GM19025 (cell line): ENCODE measurements at regions not wholly inside any gene's neighbourhood (a gene's known extent, or its start where the extent isn't known, plus 50 kb on each side); places are given as distances from the start of the nearest gene placed in this dataset.

ENCODE experiments used
- ATAC-seq: cut with Tn5 transposase; IDR thresholded peaks from one replicate; pipeline ENCODE4 v1.9.1; 2021; ENCODE audit warnings: mild to moderate bottlenecking, low read depth, moderate library complexity; ENCODE audit not compliant: unreplicated experiment

DNA sequence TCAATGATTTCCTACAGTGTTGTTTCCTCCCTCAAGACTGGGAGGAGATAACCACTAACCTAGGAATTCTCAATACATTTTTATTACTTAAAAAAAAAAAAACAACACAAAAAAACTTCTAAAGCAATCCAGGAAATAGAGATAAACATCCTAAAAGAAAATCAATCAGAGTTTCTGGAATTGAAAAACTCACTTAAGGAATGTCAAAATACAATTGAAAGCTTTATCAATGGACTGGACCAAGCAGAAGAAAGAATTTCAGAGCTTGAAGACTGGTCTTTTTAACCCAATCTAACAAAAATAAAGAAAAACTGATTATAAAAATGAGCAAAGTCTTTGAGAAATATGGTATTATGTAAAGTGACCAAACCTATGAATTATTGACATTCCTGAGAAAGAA is 394.1 kb downstream of the XPNPEP1 start:
- no peak for ATAC-seq

DNA sequence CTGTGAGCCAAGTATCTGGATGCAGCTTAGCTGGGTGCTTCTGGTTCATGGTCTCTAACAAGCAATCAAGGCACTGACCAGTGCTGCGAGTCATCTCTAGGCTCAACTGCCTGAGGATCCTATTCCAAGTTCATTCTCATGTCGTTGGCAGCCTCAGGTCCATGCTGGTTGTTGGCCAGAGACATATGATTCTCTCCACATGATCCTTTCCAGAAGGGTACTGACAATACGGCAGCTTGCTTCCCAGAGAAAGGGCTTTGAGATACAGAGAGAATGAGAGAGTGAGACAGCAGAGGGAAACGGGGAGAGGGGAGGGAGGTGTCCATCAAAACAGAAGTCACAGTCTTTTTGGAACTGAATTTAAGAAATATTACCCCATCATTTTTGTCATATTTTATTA is 405.6 kb downstream of the XPNPEP1 start:
- no peak for ATAC-seq

DNA sequence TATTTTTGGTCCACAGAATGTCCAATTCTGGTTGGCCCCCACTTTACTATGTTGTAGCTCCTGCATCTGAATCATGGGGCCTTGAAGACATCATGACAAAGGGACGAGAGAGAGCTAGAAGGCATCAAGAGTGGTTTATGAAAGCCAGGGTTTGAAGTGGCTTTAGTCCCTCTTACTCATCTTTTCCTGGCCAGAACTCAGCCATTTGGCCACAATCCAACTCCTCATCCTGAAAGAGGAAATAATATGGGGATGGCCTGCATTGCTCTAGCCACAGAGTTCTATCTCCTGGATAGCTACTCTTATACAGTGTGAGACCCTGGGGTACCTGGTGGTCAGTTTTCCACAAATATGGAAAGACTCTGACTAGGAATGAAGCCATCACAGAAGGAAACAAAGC is 418.9 kb downstream of the XPNPEP1 start:
- no peak for ATAC-seq

DNA sequence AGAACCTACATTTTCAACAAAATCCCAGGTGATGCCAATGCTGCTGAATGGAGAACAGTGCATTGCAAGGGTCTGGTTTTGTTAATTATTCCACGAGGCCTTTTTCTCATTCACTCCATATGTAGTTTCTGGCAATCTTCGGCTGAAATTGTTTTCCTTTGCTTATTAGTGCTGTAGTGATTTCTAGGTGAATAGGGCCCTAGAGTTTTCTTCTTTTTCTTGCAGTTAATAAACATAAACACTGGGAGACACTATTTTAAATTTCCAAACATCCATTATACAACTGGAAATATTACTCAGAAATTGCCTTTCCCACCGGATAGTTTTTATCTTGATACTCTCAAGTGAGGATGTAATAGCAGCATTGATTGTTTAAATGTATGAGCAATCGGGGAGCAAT is 435.6 kb downstream of the XPNPEP1 start:
- no peak for ATAC-seq

DNA sequence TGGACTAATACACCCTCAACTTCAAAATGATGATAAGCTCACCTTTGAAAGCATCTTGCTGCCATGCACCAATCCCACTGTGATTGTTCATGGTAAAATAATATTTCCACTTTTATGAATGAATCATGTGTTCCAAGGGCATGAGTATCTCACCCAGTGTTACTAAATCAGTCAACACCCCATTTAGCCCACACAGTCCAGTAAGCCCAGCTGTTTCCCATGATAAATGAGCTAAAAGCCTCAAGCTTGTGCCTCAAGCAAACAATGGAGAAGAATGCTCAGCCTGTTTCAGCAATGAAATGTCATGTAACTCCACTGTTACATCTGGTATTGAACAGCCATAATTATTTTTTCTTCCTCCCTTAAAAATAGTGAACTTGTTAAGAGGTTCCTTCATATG is 442.5 kb downstream of the XPNPEP1 start:
- no peak for ATAC-seq

DNA sequence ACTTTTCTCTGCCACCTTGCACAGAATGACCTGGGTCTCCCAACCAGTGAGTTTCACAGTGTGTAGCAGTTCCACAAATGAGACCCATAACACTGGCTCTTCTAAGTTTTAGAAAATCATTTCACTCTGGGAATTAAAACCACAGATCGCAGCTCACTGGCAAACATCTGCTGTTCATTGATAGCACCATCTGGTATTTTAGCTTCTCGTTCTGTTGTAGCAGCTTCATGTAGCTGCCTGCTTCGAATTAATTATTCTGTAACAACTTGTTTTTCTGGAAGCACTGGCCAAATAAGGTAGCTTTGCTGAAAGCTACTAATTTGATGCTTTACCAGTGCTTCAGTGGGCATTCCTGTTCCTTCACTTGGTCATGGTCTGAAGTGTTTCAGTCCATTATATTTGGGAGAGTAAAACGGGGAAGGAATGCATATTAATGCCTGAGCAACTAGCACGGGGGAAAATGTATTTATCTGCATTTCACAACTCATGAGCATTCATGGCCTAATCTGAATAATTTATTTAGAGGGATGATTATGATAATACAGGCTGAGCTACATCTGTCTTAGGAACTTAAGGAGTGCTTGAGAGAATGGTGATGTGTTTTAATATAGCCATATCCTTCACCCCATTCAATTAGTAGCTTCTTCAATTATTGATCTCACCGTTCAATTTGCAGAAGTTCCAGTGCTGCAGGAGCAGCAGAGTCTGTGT is 447.4 kb downstream of the XPNPEP1 start:
- no peak for ATAC-seq

DNA sequence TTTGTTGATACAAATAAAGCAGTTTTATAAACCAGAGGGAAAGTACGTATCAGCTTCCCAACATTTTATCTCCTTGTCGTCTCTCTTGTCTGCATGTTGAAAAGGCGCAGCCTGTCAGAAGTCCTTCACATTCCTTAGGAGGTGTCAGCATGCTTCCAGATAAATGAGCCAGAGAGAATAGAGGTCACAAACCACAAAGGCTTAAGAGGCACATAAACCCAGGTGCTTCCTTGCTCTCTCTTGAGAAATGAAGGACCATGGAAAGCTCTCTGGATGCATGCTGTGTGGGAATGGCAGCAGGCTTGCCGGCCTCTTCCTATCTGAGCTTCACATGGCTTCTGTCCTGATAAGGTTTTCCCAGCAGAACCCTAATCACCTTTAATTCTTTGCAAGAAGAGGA is 448.5 kb downstream of the XPNPEP1 start:
- no peak for ATAC-seq

DNA sequence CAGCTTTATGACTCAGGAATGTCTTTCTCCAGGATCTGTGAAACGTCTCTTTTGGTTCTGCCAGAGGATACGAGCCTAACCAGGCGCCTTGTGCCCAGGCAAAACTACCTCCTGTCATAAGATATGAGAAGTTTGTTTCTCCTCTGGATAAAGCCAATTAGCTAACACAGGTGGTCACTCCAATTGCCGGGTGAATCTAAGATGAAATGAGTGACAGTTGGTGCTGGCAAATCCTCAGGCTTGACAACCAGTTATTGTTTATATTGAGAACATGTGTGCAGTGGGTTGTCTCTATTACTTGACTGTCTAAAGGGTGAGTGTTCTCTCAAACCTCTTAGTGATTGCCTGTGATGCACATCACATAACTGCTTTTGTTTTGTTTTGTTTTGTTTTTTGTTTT is 449.1 kb downstream of the XPNPEP1 start:
- no peak for ATAC-seq

DNA sequence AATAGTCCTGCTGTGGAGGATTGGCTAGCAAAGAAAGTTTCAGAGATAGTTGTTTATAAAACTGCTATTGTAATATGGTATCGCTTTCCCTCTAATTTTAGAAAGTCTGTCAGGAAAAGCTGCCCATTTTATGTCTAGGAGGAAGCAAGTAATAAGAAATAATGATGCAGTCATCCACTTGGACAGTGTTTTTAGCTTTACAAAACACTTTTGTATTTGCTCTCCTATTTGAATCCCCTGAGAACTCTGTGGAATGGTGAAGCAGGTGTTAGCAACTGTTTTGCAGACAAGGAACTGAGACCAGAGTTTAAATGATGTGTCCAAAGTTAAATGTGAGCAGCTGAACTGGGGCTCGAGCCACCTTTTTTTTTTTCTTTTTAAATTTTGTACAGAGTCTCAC is 455.8 kb downstream of the XPNPEP1 start:
- no peak for ATAC-seq

DNA sequence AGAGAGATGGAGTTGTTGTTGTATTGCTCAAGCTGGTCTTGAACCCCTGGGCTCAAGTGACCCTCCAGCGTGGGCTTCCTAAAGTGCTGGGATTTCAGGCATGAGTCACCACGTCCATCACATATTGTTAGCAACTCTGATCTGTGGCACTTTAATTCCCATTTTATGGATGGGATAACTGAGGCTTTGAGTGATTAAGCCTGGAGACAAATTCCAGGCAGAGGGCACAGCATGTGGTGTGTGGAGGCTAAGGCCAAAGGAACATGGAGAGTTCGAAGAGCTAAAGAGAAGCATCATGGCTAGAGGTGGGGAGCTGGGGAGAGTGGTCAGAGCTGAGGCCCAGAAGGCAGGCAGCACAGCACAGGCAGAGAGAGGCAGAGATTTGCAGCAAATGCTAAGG is 458.4 kb downstream of the XPNPEP1 start:
- no peak for ATAC-seq

DNA sequence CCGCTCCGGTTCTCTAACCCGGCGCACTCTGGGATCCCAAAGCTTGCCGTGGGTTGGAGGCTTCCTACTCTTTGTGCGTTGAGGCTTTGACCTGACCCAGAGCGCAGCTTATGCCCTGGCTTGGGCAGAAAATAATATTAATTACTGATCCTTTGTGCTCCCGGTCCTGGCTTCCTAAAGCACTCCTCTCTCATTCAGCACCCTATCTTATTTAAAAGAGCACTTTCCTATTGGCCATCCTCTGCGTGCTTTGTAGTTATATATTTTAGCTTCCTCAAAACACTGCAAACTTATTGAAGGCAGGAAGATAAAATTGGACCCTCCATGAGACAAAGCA is 466.0 kb downstream of the XPNPEP1 start:
- ATAC-seq: no peak

DNA sequence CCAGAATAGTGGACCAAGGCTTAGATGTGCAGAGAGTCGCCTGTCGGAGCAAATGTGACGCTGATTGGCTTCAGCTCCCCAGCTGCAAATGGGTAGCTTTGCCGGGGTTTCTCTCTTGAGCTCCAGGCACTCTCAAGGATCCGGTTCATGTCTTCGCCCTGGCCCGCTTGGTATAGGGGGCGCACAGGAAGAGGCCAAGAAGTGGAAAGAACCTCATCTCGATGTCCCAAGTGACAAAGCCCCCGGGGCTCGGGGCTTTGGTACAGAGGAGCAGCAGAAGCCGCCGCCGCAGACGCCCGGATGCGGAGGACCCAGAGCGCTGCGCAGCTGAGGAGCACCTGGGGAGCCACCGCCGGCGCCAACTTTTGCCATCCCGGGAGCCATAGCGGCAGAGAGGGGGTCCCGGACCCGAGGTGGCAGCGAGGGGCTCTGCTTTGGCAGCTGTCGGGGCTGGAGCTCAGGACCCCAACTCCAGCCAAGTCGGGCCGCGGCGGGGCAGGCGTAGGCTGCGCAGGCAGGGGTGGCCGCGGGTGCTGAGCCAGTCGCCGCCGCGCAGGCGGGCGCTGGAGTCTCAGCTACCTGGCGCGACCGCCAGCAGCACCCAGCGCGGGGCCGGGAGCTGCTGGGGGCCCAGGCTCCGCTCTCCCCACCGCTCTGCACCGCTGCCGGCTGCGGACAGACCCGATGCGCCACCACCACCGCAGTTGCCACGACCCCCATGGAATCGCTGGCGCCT is 466.6 kb downstream of the XPNPEP1 start:
- no peak for ATAC-seq

DNA sequence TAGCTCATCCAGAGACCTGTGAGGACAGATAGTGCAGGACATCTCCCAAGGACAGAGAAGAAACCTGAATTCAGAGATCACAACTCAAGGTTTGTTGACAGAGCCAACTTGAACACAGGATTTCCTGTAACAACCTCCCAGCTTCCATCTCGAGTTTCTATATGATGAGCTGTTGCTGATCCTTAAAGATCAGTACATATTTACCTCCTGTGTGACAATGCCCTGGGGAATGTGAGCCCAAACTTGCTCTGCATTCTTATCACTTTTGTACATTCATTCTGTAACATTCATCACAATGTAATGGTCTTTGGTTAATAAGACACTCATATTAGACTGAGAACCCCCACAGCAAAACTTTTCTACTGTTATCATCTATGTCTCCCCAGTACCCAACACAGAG is 468.6 kb downstream of the XPNPEP1 start:
- no peak for ATAC-seq

DNA sequence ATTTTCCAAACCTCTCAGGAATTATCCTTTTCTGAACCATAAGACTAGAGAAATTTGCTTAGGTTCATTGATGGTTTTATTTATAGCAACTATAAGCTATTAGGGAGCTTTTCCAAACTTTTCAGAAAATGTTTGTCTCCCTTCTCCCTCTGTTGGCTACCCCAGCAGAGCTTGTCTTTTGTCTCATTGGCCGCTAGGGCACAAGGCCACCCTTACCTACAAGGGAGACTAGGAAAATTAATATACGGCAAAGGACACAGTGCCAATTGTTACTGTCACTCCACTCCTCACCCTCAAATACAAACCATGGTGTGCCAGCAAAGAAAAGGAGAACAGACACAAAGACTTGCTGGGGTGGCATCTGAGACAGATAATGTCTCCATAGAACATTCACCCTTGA is 471.4 kb downstream of the XPNPEP1 start:
- no peak for ATAC-seq

DNA sequence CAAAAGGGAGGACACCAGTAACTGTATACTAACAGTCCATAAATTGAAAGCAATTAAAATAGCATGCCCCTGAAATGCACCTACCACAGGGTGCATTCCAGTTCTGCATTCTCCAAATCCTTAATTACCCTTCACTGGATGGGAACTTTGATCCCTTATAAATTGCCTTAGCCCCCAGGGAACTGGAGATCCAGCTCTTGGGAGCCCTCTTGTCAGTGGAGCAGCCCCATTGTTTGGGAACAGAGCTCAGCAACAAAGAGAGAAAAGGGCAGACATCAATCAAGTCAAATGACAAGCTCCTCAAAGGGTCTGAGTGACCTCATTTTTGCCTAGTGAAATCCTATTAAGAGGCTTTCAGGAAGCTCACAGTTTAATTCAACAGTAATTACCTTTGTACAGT is 472.6 kb downstream of the XPNPEP1 start:
- no peak for ATAC-seq

DNA sequence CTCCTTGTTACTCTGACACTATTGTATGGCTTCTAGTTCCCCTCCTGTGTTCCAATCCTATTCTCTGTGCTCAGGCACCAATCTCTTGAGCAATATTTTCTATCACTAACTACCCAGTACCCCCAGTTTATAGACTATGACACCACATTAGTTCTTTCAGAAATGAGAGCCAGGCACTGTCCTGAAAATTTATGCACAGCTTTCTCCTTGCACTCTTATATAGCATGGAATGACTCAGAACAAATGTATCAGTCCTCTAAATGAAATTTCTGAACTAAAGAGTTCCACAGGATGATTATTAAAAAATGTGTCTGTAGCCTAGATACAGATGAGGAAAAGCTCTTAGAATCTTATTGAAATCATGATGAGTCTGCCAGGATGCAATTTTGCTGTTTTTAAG is 489.9 kb downstream of the XPNPEP1 start:
- no peak for ATAC-seq

DNA sequence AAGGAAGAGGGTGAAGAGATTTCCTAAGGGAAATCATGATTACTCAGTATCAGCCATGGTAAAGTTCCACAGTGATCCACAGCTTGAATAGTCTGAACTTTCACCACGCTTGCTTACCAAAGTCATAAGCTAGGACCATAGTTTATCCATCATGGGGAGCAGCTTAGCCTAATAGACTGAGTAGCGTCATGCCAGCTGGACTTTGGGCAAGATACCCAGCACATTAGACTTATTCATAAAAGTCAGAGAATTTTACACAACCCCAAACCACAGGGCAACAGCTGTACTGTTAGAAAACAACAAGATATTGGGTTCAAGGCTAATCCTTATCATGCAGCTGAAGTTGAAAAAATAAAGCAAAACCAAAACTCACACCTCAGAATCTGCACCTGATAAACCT is 491.0 kb downstream of the XPNPEP1 start:
- no peak for ATAC-seq

DNA sequence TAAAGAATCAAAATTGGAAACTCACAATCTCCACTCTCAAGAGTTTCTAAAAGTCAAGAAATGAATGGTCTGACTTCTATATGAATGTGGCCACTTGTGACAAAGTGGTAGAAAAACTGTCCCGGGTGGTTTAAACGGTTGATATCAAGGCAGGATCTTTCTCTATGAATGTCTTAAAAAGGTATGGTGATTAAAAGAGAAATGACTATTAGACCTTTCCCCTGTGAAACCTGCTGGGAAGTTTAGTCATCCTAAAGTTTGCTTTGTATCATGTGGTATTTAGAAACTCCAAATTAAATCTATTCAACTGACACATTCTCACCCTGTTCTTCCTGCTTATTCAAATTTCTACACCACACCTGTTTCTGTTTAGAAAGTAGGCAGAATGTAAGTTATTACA is 492.5 kb downstream of the XPNPEP1 start:
- ATAC-seq: no peak

DNA sequence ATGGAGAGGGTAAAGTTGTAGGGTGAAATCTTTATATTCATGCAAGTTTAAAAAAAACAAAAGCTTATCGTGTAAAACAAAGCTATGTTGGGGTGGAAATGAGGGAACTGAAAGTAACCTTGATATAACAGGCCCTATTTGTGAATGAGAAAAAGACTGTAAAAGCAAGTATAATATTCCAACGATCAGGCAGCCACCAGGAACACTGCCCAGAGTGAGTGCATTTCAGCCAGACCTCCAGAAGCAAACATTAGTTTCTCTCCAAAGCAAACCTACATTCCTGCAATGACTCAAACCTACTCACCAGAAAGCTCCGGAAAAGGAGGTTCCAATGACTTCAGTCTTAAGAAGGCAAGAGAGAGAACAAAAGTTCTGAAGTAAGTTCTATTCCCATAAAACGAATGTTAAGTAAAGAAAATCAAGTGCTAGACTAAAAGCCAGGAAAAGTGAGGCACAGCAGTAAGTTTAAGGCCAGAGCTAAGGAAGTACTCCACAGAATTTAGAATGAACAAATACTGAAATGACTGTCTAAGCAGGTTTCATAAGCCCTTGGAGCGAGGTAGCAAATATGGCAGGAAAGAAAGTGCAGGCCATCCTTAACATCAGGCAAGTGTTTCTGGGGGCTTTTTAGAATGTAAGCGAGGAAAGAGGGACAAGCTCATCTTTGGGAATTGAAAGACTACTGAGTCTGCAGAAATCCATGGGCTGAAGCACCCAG is 493.1 kb downstream of the XPNPEP1 start:
- no peak for ATAC-seq

DNA sequence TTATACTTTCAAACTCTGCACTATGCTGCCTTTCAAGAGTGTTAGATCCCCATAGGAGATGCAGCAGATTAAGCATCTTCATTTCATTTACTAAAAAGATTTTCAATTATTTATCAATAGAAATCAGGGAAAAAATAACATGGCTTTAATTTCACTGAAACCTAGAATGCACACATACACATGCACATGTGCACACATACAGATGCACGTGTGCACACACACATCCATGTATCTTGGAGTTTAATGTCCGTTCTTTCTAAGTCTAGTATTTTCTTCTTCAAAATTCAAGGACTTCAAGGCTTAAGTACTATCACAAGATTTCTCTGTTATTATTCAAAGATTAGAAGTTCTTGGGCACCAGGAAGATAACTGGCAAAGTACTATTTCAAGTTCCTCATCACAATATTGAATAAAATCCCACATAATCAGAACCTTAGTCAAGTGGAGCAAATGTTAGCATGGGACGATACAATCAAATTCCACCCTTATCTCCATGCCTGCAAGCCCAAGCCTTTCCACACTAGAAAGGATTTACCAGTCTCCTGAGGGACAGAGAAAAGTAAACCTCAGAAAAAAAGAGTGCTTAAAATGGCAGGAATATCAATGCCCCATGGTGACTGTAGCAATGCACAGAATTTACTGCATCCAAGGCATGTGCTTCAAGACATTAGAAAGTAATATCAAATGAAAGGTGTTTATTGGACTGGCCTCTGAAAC is 494.4 kb downstream of the XPNPEP1 start:
- no peak for ATAC-seq

DNA sequence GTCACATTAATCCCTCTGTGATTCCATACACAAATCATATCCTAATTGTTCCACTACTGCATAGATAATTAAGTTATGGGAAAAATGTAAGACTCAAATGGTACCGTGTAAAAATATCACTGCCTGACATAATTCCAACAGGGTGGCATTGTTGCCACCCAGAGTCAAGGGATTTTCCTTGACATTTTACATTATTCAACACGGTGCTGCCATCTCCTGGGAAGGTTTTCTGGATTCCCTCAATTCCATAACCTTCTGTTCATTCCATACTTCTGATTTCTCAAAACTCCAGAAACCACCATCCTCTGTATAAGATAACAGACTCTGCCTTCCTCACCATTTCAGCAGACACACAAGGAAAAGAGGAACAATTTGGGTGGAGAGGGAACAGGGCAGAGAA is 495.9 kb downstream of the XPNPEP1 start:
- no peak for ATAC-seq
